Lower leg skin (tissue), 3 donors: ENCODE measurements at regions not wholly inside any gene's neighbourhood (a gene's known extent, or its start where the extent isn't known, plus 50 kb on each side); places are given as distances from the start of the nearest gene placed in this dataset.

Source experiments
- POLR2A ChIP-seq, 2 donors: fragments of 450-650 bp; IDR thresholded peaks; one replicate each; pipeline ENCODE4 v1.6.1; 2016 to 2017; ENCODE audit warnings: antibody characterized with exemption in 2 of 2, mild to moderate bottlenecking in 1 of 2, moderate library complexity in 1 of 2
- TF ChIP-seq, protein P1 (sequence below), 3 donors: fragments of 450-650 bp; IDR thresholded peaks; one replicate each; pipeline ENCODE4 v1.5.1; 2016; ENCODE audit warnings: antibody characterized with exemption in 3 of 3, mild to moderate bottlenecking in 3 of 3, moderate library complexity in 2 of 3

- TF ChIP-seq, protein P1, sequence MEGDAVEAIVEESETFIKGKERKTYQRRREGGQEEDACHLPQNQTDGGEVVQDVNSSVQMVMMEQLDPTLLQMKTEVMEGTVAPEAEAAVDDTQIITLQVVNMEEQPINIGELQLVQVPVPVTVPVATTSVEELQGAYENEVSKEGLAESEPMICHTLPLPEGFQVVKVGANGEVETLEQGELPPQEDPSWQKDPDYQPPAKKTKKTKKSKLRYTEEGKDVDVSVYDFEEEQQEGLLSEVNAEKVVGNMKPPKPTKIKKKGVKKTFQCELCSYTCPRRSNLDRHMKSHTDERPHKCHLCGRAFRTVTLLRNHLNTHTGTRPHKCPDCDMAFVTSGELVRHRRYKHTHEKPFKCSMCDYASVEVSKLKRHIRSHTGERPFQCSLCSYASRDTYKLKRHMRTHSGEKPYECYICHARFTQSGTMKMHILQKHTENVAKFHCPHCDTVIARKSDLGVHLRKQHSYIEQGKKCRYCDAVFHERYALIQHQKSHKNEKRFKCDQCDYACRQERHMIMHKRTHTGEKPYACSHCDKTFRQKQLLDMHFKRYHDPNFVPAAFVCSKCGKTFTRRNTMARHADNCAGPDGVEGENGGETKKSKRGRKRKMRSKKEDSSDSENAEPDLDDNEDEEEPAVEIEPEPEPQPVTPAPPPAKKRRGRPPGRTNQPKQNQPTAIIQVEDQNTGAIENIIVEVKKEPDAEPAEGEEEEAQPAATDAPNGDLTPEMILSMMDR (IDR thresholded peaks at IDR 0.05) = no peak
- TF ChIP-seq POLR2A (IDR thresholded peaks at IDR 0.05) = no peak
Observed at GRCh38 chr5:17121776-17122175, 95.7 kb upstream of the BASP1 start.
